NB4 (cell line): ENCODE measurements at regions not wholly inside any gene's neighbourhood (a gene's known extent, or its start where the extent isn't known, plus 50 kb on each side); places are given as distances from the start of the nearest gene placed in this dataset.

ENCODE experiments used
- DNase-seq: peaks from one replicate; pipeline ENCODE4 v3.0.0; 2010; ENCODE audit warnings: low read depth
- H3K4me3 ChIP-seq: one replicate; pipeline ENCODE4 v1.5.1; 2011; ENCODE audit warnings: mild to moderate bottlenecking, low read depth, low read length, moderate library complexity
- CTCF ChIP-seq: IDR thresholded peaks from one replicate; pipeline ENCODE4 v1.5.1; 2012; ENCODE audit warnings: low read depth, low read length
- MYC ChIP-seq: IDR thresholded peaks from 2 replicates; pipeline ENCODE4 v1.6.1; 2011; ENCODE audit warnings: low read depth, low read length
- POLR2A ChIP-seq: IDR thresholded peaks from 2 replicates; pipeline ENCODE4 v1.6.1; 2011; ENCODE audit warnings: mild to moderate bottlenecking; ENCODE audit not compliant: insufficient read length; ENCODE audit errors: extremely low read depth
- TF ChIP-seq, protein P1 (sequence below): IDR thresholded peaks from 2 replicates; pipeline ENCODE4 v1.6.1; 2011; ENCODE audit warnings: low read depth, low read length

GRCh38 chr2:185044323-185044874, 446.1 kb downstream of the ZNF804A start:
- TF ChIP-seq, protein P1, sequence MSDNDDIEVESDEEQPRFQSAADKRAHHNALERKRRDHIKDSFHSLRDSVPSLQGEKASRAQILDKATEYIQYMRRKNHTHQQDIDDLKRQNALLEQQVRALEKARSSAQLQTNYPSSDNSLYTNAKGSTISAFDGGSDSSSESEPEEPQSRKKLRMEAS = no peak
- TF ChIP-seq CTCF (no peak), POLR2A (no peak), MYC (no peak)
- no peak overlapping the region for H3K4me3 ChIP-seq
- no peak for DNase-seq

DNA sequence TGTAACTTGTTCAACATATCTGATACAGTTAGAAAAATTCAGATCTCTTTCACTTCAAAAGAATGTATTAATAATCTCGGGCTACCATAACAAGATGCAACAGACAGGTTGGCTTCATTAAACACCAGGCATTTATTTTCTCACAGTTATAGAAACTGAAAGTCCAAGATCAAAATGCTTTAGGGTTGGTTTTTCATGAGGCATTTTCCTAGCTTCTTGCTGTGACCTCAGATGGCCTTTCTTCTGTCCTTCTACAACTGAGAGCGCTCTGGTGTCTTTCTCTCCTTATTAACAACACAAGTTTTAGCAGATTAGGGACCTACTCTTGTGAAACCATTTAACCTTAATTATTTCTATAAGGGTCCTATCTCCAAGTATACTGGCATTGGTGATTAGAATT, 452.5 kb downstream of the ZNF804A start:
- no peak for TF ChIP-seq CTCF
- TF ChIP-seq, protein P1 = no peak
- TF ChIP-seq MYC = no peak
- TF ChIP-seq POLR2A = no peak
- no peak for DNase-seq
- no peak overlapping the region for H3K4me3 ChIP-seq

- TF ChIP-seq MYC = no peak
- TF ChIP-seq POLR2A = no peak
- TF ChIP-seq CTCF = no peak
- TF ChIP-seq, protein P1 = no peak
- DNase-seq = no peak
- H3K4me3 ChIP-seq = no peak overlapping the region
These were observed 465.4 kb downstream of the ZNF804A start for GRCh38 chr2:185063761-185064160.

DNA sequence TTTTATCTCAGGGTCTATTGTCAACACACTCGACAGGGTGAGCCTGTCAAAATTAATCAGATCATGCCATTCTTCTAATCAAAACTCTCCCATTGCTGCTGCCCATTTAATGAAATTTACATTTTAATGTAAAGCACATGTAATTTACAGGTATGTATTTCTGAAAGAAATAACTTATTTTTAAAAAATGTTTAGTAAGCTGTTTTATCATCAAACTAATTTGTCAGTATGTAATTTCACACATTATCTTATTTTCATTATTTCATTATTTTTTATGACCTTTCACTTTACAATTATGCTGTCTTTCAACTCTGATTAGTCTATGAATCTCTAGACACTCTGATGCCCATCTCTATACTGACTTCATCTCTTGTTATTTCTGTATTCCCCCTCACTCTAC, 467.8 kb downstream of the ZNF804A start:
- no peak for DNase-seq
- TF ChIP-seq, protein P1 = no peak
- TF ChIP-seq MYC (no peak), POLR2A (no peak), CTCF (no peak)
- H3K4me3 ChIP-seq = no peak overlapping the region

GRCh38 chr2:185069107-185069506, 470.8 kb downstream of the ZNF804A start:
- H3K4me3 ChIP-seq = no peak overlapping the region
- no peak for DNase-seq
- TF ChIP-seq CTCF (no peak), MYC (no peak), POLR2A (no peak)
- TF ChIP-seq, protein P1 = no peak

DNA sequence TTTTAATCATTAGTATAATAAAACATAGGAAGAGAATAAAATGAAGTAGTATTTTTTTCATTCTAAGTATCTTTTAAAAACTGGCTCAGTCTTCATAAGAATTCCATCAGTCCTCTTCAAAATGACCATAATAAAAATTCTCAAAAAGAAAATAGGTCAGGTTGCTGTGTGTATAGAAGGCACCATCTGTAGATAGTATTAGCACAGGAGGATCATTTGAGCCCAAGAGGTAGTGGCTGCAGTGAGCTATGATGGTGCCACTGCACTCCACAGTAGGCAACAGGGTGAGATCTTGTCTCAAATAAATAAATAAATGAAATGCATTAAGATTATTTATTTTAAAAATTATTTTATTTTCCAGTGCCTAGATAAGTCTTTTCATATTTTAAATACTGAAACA, 475.8 kb downstream of the ZNF804A start:
- TF ChIP-seq POLR2A (no peak), CTCF (no peak), MYC (no peak)
- TF ChIP-seq, protein P1 = no peak
- no peak overlapping the region for H3K4me3 ChIP-seq
- DNase-seq = no peak
